Activated naive CD4-positive, alpha-beta T cell (primary cell): ENCODE measurements at regions not wholly inside any gene's neighbourhood (a gene's known extent, or its start where the extent isn't known, plus 50 kb on each side); places are given as distances from the start of the nearest gene placed in this dataset.

ENCODE experiments used
- DNase-seq, 4 experiments: peaks; one replicate each; lab custom pipeline; 2025; lab: John Stamatoyannopoulos, UW

DNA sequence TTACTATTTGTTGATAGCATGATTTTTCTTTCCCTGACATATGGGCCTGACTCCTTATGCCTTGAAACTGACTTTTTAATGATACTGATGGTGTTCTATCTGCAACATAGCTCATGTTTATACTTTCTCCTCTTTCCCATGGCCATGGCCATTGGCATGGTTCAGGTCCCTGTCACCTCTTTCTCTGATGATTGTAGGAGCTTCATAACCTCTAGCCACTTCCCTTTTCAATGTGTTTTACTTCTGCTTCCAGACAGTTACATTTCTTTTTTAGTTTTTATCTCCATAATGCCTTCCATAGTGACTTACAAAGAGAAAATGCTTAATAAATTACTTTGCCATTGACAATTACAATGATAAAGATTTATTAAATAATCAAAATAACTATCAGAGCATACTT is 177.9 kb upstream of the SETBP1 start:
- DNase-seq: no peak

DNA sequence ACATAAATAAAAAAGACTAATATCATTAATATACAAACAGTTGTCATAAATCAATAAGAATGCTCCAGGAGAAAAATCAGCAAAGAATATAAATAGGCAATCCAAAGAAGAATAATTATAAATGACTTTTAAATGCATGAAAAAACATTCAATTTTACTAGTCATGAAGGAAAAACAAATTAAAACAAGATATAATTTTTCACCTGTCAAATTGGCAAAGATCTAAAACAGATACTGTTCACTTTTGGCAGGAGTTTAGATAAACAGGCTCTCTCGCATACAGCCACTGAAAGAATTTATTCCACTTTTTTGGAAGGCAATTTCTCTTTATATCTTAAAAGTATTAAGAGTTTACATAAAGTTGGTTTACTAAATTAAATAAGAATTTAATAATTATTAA is 176.8 kb upstream of the SETBP1 start:
- DNase-seq: no peak

DNA sequence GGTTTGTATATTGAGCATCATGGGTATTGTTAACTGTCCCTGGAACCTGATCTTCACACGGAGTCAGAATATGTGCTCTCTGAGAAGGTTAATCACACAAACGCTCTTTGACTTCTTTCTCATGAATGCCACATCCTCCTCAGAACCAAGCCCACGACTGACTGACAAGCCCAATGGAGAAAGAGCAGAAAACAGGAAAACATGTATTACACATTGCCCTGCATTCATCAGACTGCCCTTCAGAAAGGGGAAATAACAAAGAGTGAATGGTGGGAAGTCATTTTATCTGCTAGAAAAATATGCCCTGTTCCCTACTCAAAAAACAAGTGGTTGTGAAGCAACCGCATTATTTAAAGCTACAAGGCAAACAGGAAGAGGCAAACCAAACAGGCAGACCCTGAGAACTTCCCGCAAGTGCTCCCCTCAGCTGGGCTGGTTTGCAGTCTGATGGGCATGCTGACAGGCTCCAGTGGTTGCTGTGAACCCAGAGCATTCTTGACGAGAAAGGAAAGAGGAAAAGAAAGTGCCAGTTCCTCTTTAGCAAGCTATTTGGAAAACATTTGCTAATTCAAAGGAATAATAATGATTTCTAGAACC is 172.9 kb upstream of the SETBP1 start:
- DNase-seq: peak in 1 of 4 experiments; percentile 0

DNA sequence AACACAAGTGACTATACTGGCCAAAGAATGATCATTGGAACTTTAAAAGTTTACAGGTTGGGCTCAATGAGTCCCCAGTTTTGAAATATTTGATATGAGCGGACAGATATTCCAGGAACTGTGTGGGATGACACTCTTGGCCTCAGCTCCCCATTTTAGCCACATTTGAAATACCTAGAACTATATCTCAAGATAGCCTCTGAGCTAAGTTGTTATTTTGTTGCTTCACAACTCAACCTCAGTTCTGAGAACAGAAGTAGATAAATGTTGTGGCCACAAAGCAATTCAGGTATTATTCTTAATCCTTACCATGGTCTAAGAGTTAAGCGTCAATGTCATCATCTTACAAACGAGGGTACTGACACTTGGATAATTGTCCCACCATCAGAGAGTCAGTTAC is 172.2 kb upstream of the SETBP1 start:
- no peak for DNase-seq

DNA sequence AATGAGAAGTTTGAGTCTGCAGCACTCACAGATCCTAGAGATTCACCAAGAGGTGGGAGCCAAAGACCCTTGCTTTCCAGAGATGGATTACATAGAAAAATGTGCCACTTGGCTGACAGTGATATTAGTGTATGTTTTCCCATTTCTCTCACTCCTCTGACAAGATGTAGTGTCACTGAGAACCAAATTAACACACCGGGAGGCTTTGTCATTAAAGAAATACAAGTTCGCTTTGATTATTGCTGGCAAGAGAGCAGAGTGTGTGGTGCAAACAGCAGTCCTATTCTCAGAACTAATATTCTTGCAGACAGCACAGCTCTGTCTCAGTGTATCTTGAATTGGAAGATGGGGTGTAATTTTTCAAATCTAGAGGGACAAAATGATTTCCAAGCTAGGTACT is 171.6 kb upstream of the SETBP1 start:
- DNase-seq: no peak

DNA sequence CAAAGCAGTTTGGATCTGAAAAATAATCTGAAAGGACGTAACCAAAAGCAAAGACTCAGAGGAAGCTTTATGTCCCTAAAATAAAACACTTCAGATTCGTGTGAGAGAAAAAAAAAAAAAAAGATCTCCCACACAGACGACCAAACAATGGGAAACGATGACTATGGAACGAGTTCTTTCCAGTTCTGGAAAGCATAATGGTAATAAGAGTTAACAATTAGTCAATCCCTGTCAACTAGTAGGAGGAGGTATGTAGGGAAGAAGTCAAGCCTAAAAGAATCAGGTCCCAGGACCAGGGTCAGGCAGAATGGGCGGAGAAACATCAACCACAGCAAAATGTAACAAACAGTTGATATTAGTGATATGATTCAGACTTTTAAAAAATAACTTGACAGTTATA is 170.3 kb upstream of the SETBP1 start:
- DNase-seq: no peak

DNA sequence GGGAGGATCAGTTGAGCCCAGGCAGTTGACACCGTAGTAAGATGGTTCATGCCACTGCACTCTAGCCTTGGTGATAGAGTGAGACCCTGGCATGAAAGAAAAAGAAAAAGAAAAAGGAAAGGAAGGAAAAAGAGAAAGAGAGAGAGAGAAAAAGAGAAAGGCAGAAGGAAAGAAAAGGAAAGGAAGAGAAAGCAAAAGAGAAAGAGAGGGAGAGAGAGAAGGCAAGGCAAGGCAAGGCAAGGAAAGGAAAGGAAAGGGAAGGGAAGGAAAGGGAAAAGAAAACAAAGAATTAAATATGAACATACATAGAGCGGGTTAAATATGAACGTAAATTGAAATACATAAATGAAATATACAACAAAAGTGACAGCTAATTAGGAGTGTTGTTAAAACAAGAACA is 167.5 kb upstream of the SETBP1 start:
- no peak for DNase-seq

DNA sequence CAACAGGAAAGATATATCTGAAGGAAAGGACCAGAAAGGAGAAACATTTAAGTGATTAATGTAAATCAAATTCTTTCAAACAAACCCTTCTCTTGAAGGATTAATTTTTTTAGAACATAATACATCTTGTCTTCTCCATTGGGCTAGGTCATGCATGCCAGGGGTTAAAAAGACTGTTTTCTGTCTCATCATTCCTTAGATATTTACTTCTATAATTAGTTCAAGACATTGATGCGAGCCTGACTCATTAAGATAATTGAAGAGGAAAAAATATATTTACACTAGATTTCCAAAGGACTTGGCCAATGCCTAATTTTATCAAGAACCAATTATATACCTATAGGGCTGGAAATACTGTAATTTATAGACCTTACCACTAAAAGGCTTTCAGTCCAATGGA is 166.6 kb upstream of the SETBP1 start:
- DNase-seq: no peak

DNA sequence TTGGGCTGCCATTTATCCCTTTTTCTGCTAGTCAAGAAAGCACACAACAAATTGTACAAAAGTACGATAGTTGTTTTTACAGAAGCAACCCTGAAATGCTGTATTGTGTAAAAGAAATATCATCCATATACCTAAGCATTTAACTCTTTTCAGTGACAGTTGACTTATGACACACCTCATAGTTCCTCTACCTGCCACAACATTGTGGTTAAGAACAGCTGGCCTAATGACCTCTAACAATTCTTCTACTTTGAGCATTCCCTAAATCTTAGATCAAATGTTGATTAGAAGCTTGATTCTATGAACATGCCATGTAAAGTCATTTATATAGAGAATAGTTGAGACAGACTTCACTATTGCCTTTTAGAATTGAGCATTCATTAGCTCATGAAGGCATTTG is 165.9 kb upstream of the SETBP1 start:
- DNase-seq: no peak

DNA sequence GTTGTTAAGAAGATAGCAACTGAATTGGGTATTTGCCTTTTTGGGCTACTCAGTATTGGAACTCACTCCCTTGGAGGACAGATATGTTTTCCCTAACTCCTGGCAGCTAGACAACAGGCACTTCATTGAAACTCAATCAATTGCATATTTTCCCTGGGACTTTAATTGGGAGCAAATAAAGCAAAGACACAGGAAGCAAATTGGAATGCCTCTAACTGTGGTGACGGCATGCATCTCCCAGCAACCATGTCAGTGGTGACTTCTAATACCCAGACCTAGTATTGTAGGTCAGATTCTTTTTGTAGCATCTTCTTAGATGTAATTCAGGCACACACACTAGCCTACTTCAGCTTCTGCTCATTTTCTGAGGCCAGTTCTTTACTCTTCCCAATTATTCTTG is 164.2 kb upstream of the SETBP1 start:
- no peak for DNase-seq

DNA sequence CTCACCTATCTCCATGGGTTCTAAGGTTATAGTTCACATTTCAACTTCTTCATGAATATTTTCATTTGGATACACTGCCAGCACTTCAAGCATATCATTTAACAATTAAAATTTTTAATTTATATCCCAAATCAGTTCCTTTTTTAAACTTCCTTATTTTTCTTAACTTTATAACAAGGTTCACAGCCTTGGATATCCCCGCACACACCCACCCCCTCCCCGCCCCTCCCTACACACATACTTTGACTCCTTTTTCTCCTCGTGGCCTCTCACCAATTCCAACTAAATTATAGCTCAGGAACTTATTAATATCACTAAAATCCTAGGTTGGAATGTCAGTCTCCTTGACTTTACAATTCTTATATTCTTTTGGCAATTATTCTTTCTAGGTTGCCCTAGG is 163.6 kb upstream of the SETBP1 start:
- no peak for DNase-seq

DNA sequence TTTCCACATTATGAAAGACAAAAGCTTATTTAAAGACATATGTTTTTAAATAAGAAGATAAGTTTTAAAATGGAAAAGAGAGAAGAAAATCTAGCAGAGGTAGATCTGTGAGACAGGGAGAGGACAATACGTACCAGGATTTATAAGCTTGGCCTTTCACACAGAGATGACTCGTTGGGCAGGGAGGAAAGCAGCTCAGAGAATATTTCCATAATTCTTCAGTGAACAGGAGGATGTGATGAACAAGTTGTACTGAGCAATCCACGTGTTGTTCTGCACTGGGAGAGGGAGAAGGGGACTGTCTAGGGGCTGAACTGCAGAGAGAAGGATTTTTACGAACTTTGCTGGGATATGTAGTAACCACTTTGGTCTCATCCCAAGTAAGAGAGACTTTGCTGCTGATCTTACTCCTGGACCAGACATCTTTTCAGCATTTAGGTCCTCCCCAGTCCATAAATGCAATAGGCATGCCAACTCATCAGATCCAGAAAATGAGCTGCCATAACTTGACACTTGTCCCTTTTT is 162.5 kb upstream of the SETBP1 start:
- no peak for DNase-seq

DNA sequence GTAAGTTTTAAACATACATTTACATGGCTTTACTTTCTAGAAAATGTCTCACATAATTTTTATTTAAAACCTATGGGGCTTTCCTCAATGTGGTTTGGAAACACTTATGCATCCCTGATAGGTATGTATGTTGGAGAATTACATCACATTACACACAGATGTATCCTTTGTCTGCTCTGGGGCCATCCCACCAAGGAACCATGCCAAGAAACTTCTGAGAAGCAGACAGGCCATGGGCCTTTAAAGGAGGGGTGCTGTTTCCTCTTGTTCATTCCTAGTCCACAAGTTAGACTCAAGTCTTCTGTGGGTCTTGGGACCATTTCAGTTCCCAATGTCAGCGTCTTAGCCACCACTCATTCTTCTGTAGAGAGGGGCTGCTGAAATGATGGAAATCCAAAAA is 162.0 kb upstream of the SETBP1 start:
- no peak for DNase-seq

DNA sequence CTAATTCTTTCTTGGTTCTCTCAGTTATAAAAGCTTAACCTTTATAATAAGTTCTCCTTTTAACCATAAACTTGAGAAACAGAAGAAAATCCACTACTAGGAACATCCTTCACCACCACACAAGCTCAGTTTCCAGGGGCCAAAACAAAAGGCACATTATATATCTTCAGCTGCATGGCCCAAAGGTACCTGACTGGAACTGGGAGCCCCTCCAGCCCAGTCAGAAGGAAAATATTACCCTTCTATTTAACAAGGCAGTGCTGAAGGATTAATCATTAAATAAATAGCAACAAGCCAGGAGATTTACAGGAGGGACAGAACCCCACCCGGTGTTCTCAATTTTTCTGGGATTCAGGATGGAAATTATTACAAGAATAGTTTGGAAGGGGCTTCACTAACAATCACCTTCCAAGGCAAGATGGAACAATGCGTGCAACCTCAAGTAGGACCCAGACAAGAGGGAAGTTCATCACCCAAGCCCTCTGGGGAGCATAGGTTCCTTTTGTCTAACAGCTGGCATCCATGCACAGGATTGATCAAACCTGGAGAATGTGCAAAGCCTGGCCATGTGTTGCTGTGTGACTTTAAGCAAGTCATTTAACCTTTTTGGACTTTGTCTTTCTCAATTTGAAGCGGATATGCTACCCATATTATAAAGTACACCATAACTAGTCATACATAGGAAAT is 159.6 kb upstream of the SETBP1 start:
- no peak for DNase-seq

DNA sequence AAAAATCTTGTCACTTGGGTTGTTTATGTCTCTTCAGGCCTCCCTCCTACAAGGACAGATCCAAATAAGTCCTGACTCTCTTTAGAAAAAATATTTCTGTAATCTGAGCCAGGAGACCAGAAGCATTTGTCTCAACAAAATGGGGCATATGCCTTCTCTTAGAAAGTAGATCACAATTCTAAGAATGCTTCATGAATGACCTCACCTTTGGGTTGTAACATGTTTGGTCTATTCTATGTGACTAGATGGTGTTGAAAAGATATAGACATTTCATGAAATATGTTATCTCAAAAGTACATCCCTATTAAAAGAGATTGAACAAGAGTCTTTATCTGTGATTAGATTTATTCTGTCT is 159.0 kb upstream of the SETBP1 start:
- DNase-seq: no peak

DNA sequence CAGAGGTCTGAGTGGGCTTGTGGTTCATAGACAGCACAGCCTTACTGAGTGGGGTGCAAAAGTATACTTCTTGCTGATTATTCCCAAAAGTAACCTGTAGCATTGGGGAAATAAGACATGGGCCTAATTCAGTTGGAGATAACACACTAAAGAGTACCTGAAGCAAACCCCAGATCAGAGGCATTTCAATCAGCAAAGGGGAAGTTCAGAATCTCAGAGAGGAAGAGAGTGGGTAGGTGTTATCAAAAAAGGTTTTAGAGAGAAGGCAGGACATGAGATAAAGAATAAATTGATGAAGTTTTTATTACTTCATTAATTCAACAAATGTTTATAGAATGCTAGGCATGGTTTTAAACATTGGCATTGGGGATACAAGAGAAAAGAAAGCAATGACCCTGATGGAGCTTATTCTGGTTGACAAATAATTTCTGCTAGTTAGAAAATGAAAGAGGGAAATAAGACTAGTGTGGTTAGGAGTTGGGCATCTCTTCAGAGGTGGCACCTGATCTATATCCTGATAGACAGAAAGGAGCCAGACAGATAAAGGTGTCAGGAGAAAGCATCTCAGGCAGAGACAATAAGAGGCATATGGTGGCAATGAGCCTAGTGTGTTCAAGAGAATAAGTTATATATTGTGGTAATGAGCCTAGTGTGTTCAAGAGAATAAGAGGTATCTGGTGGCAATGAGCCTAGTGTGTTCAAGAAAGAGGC is 153.8 kb upstream of the SETBP1 start:
- no peak for DNase-seq

DNA sequence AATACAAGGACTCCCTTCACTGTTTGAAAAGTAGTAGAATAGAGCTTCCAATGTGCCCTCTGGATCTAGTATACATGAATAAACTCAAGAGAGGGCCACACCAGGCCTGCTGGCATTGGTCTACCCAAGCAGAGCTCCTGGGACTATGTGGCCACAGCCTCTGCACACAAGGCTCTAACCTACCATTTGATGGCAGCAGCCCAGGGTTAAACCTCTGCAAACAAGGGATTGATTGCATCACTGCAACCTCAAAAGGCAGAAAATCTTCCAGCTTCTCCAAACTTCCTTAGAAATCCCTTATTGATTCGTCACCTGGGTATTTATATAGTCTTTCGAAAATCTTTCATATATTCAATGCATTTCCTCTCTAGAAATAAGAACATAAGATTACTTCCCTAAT is 147.6 kb upstream of the SETBP1 start:
- DNase-seq: no peak

DNA sequence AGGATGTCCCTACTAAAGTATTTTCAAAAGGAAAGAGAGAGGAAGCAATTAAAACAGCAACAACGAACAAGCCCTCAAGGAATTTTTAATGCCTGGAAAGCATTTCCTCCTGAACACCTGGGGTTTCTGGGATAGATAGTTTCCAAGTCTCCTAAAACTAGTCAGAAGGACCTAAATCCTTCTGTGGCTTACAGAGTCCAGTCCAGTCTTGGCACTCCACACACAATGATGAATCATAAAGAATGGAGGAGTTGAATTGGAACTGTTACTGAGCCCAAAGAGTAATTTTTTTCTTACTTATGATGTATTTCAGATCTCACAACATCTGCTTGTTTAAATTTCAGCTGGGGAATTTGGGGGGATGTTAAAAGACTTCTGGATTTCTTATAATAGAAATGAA is 144.6 kb upstream of the SETBP1 start:
- no peak for DNase-seq

DNA sequence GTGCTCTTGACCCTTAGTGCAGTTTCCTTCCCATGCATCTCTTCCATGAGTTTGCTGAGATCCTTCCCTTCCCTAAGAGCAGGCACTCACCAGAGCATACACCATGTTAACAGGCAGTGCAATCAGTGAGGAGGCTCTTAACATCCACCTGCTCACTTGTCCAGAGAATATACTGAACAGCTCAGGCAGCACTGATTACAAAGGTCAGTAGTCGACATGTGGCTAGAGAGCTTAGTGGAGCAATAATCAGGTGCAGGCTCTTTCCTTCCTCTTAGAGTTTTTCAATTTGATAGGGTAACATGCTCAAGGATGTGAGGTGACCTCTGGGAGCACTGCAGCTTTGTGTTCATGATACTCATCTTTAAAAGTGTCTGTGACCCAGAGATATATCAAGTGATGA is 144.1 kb upstream of the SETBP1 start:
- no peak for DNase-seq

DNA sequence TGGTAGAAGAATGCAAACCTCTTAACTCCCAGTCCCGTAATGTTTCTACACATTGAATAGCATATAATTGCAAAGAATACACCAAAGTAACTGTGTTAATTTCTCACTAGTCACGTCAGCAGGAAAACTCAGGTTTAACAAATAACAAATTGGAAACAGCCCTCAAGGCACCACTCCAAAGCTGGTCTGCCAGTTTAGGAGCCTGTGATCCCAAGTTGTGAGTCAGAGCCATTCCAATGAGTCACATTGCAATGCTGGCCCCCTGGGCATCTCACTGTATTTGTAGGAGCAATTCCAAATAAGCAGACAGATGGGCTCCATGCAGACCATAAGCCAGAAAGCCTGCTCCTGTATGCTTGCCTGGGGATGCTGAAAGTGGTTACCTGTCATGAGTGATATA is 143.2 kb upstream of the SETBP1 start:
- DNase-seq: no peak

DNA sequence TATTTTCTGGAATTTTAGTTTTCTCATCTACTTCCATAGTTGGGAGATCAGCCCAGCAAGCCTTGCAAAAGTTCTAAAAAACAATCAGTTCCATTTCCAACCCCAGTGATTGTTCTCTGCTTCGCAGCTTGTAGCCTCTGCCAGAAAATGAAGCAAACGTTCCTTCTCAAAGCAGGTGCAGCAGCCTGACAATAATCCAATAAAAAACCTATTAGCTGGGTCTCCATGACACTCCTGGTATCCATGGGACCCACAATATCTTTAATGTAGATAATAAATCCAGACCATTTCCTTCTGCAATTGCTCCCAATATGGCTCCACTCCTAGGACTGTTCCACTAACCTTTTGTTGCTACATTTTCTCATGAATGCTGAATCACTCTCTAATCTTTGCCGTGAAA is 140.8 kb upstream of the SETBP1 start:
- DNase-seq: no peak

DNA sequence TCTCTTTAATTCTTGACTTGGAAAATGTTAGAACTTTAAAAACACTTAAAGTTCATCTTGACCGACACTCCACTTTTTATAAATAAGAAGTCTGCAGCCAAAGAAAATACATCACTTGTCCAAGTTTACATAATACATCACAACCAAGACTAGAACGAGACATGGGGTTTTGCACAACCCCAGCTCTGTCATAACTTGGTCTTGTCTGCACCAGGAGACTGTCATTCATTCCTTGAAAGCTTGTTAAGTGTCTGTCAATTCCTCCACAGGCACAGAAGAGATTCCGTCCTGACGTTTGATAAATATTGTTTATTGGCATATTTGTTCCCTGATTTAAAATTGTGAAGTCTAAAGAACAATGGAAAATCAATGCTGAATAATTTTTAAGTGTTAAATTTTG is 139.5 kb upstream of the SETBP1 start:
- no peak for DNase-seq

DNA sequence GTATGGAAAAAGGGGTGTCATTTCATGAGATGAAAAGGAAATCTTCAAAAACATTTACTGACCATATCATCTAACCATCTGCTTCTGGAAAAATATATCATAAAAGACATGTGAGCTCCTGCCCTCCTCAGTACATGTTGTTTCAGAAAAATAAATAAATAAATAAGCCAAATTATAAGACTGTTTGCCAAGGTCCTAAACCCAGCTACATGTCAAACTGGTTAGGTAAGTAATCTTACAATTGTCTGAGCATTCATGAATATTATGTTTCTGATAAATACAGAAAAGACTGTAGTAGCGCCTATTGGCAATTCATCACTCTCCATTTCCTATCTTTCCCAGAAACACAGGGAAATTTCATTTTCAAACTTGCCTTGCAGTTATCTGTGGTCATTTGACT is 138.9 kb upstream of the SETBP1 start:
- no peak for DNase-seq

DNA sequence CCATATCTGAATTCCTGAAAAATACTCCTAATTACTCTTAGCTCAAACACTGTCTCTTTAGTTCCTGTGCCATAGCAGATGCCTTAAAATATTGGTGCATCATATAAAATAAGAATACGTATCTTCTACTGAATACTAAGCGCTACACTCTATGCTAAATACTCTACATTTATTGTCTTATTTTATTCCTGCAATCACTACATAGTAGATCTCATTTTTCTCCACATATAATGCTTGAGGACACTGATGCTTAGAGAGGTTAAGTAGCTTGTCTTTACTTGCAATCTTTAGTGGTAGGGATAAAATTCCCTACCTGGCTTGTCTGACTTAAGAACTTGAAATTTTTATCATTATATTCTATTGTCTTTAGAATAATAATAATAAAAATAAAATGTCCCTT is 137.3 kb upstream of the SETBP1 start:
- DNase-seq: no peak
